Ishikawa (cell line): ENCODE measurements at regions not wholly inside any gene's neighbourhood (a gene's known extent, or its start where the extent isn't known, plus 50 kb on each side); places are given as distances from the start of the nearest gene placed in this dataset.
A peak's percentile ranks its signal among the peaks of the same experiment; 100 is the strongest.

Source experiments
- CEBPB ChIP-seq: IDR thresholded peaks from 2 replicates; pipeline ENCODE4 v1.6.1; 2012
- CREB1 ChIP-seq: IDR thresholded peaks from 2 replicates; pipeline ENCODE4 v1.6.1; 2012; ENCODE audit warnings: low read depth
- EGR1 ChIP-seq: IDR thresholded peaks from 2 replicates; pipeline ENCODE4 v1.6.1; 2012
- EP300 ChIP-seq: IDR thresholded peaks from 2 replicates; pipeline ENCODE4 v1.6.1; 2012; ENCODE audit warnings: borderline replicate concordance
- FOXM1 ChIP-seq: IDR thresholded peaks from 2 replicates; pipeline ENCODE4 v1.6.1; 2012; ENCODE audit warnings: low read depth, borderline replicate concordance
- NFIC ChIP-seq: IDR thresholded peaks from 2 replicates; pipeline ENCODE4 v1.6.1; 2012
- RAD21 ChIP-seq: IDR thresholded peaks from 2 replicates; pipeline ENCODE4 v1.6.1; 2012; ENCODE audit warnings: low read depth
- TAF1 ChIP-seq: IDR thresholded peaks from 2 replicates; pipeline ENCODE4 v1.6.1; 2012; ENCODE audit warnings: low read depth, mild to moderate bottlenecking
- TCF12 ChIP-seq: IDR thresholded peaks from 2 replicates; pipeline ENCODE4 v1.6.1; 2012; ENCODE audit warnings: low read depth
- TEAD4 ChIP-seq: IDR thresholded peaks from 2 replicates; pipeline ENCODE4 v1.6.1; 2012
- YY1 ChIP-seq: IDR thresholded peaks from 2 replicates; pipeline ENCODE4 v1.6.1; 2012; ENCODE audit warnings: low read depth
- ZBTB7A ChIP-seq: IDR thresholded peaks from 2 replicates; pipeline ENCODE4 v1.6.1; 2012; ENCODE audit warnings: low read depth
- TF ChIP-seq, protein P1 (sequence below): IDR thresholded peaks from 2 replicates; pipeline ENCODE4 v1.6.1; 2012
- TF ChIP-seq, protein P2 (sequence below): IDR thresholded peaks from 2 replicates; pipeline ENCODE4 v1.6.1; 2012; ENCODE audit warnings: low read depth, mild to moderate bottlenecking
- TF ChIP-seq, protein P3 (sequence below): IDR thresholded peaks from 2 replicates; pipeline ENCODE4 v1.6.1; 2012

DNA sequence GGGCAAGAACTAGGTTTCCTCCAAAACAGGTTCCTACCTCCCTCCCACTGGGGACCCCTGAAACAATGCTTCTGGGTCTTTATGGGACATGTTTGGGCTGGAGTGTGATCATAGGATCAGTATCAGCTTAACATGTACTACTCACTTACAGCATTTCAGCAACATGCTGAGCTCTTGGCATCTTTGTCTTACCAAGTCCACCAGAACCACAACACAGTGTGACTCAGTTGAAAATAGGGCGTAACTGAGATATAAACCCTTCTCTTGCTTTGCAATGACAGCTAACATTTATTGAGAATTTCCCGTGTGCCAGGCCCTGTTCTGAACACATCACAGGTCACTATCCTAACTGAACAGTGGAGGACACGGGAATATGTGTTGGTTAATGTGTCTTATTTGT is 218.5 kb upstream of the LNX1 start:
- TF ChIP-seq FOXM1 (no peak), TEAD4 (no peak), ZBTB7A (no peak), TAF1 (no peak), YY1 (no peak), TCF12 (no peak), CEBPB (no peak), EP300 (no peak), CREB1 (no peak), NFIC (no peak), RAD21 (no peak)
- TF ChIP-seq, protein P1, sequence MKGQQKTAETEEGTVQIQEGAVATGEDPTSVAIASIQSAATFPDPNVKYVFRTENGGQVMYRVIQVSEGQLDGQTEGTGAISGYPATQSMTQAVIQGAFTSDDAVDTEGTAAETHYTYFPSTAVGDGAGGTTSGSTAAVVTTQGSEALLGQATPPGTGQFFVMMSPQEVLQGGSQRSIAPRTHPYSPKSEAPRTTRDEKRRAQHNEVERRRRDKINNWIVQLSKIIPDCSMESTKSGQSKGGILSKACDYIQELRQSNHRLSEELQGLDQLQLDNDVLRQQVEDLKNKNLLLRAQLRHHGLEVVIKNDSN, result no peak
- TF ChIP-seq, protein P2, sequence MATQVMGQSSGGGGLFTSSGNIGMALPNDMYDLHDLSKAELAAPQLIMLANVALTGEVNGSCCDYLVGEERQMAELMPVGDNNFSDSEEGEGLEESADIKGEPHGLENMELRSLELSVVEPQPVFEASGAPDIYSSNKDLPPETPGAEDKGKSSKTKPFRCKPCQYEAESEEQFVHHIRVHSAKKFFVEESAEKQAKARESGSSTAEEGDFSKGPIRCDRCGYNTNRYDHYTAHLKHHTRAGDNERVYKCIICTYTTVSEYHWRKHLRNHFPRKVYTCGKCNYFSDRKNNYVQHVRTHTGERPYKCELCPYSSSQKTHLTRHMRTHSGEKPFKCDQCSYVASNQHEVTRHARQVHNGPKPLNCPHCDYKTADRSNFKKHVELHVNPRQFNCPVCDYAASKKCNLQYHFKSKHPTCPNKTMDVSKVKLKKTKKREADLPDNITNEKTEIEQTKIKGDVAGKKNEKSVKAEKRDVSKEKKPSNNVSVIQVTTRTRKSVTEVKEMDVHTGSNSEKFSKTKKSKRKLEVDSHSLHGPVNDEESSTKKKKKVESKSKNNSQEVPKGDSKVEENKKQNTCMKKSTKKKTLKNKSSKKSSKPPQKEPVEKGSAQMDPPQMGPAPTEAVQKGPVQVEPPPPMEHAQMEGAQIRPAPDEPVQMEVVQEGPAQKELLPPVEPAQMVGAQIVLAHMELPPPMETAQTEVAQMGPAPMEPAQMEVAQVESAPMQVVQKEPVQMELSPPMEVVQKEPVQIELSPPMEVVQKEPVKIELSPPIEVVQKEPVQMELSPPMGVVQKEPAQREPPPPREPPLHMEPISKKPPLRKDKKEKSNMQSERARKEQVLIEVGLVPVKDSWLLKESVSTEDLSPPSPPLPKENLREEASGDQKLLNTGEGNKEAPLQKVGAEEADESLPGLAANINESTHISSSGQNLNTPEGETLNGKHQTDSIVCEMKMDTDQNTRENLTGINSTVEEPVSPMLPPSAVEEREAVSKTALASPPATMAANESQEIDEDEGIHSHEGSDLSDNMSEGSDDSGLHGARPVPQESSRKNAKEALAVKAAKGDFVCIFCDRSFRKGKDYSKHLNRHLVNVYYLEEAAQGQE, result no peak

DNA sequence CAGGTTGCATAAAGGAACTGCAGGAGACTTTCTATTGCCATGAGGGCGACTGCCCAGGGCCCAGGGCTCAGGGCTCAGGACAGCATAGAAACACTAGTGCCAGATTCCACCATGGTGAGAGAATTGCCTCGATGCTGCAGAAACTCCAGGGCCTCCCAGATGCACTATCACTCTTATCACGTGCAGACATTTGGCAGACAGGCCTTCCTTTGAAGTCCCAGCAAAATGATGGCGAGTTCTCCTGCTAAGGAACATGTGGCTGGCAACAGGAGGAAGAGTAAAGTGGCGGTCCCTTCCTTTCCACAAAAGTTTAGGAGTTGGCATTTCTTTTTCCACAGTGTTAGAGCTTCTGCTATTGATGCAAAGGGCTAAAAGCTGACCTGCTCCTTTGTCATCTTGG is 214.0 kb upstream of the LNX1 start:
- TF ChIP-seq EP300 (no peak), TAF1 (no peak), RAD21 (no peak), ZBTB7A (no peak), CEBPB (no peak), CREB1 (no peak), YY1 (no peak), NFIC (no peak), TCF12 (no peak), EGR1 (no peak), TEAD4 (no peak), FOXM1 (no peak)
- TF ChIP-seq, protein P1, result no peak
- TF ChIP-seq, protein P2, result no peak
- TF ChIP-seq, protein P3, sequence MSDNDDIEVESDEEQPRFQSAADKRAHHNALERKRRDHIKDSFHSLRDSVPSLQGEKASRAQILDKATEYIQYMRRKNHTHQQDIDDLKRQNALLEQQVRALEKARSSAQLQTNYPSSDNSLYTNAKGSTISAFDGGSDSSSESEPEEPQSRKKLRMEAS, result no peak

DNA sequence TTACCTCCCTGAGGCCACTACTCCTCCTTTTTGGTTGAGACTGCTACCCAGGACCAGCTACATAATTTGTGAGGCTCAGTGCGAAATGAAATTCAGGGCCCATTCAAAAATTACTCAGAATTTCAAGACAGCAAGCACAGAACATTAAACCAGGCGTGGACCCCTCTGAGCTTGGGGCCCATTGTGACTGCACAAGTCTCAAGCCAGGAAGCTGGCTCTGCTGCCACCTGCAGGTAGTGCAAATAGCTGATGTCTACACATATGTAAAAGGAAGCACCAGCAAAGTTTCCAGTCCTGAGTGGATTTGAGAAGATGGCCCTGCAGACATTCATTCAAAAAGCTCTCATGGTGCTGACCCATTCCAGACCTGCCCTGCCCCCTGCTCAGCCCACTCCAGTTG is 213.4 kb upstream of the LNX1 start:
- TF ChIP-seq RAD21, result peak; percentile 70
- no peak for TF ChIP-seq ZBTB7A
- no peak for TF ChIP-seq NFIC
- TF ChIP-seq, protein P3, result no peak
- TF ChIP-seq CREB1, result no peak
- no peak for TF ChIP-seq TCF12
- TF ChIP-seq TAF1, result no peak

DNA sequence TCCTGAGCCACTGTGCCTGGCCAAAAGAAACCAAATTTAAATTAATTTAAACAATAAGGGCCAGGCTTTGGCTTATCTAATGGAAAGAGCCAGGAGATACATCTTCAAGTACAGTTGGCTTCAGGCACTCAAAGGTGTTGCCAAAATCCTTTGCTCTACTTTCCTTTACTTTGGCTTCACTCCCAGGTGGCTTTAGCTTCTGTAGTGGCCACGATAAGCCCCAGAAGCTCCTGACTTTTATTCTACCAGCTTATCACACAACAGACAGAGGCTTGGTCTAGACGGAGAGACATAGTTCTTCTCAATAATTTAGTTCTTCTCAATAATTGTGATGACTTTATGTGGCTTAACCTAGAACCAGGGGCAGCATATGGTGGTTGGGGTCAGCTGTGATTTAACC is 211.2 kb upstream of the LNX1 start:
- TF ChIP-seq CEBPB (no peak), EP300 (no peak)

DNA sequence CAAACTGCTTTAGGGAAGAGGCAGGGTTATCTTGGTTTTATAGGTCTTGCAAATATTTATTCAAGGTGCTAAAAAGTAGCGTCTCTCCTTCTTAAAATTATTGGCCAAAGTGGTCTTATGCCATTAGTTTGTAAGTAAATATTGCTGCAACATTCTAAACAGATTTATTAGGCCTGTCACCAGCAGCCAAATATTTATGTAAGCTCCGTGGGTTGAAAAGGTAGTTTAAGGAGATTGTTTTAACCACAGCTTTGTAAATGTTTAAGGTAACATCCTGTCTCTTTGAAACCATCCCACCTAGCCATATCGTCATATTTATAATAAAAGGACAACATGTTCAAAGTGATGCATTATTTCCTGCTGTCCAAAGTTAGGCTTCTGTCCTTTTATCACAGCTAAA is 210.1 kb upstream of the LNX1 start:
- TF ChIP-seq NFIC (no peak), YY1 (no peak), TEAD4 (no peak), RAD21 (no peak), FOXM1 (no peak)
- TF ChIP-seq, protein P2, result no peak
